Lower lobe of right lung (tissue), 2 donors: ENCODE measurements at regions not wholly inside any gene's neighbourhood (a gene's known extent, or its start where the extent isn't known, plus 50 kb on each side); places are given as distances from the start of the nearest gene placed in this dataset.

Source experiments
- ATAC-seq, 2 donors: fragments of 200-7000 bp; cut with Tn5 transposase; one replicate each; pipeline ENCODE4 v1.9.1; 2020 to 2022; ENCODE audit warnings: mild to moderate bottlenecking in 2 of 2, moderate library complexity in 2 of 2
- DNase-seq: peaks from one replicate; pipeline ENCODE4 v3.0.0-alpha.2; 2020
- H3K27ac ChIP-seq: fragments of 200-600 bp; one replicate; pipeline ENCODE4 v1.8.0; 2022
- H3K27me3 ChIP-seq: fragments of 200-600 bp; one replicate; pipeline ENCODE4 v1.8.0; 2022; ENCODE audit warnings: low read depth
- H3K36me3 ChIP-seq: fragments of 200-600 bp; one replicate; pipeline ENCODE4 v1.8.0; 2022; ENCODE audit warnings: mild to moderate bottlenecking
- H3K4me1 ChIP-seq: fragments of 200-600 bp; one replicate; pipeline ENCODE4 v1.8.0; 2022
- H3K4me3 ChIP-seq: fragments of 200-600 bp; one replicate; pipeline ENCODE4 v1.8.0; 2022; ENCODE audit warnings: mild to moderate bottlenecking
- H3K9me3 ChIP-seq: fragments of 200-600 bp; one replicate; pipeline ENCODE4 v1.8.0; 2022
- CTCF ChIP-seq: fragments of 200-600 bp; IDR thresholded peaks from one replicate; pipeline ENCODE4 v1.8.0; 2022; ENCODE audit warnings: antibody characterized with exemption, mild to moderate bottlenecking
- intact Hi-C: fragments of 100-400 bp; cut with DNase I; formaldehyde crosslinking; loops from one replicate; pipeline ENCODE4 v1.11.0; 2022
- donor health status: DM: no; HTN: yes; CAD: no; lungs with severe emphysema.

GRCh38 chr6:14831937-14832336 is 413.9 kb upstream of the JARID2 start:
- no peaks in the 10 kb centered on the region for H3K36me3 ChIP-seq
- intact Hi-C loops: no loop called here

GRCh38 chr6:14832427-14832826 is 413.4 kb upstream of the JARID2 start:
- Histone ChIP-seq H3K9me3 (no peaks in the 10 kb centered on the region), H3K27ac (no peak overlapping the region), H3K4me3 (no peak overlapping the region), H3K36me3 (no peaks in the 10 kb centered on the region), H3K4me1 (no peaks in the 10 kb centered on the region), H3K27me3 (peaks cover 3% of the 10 kb centered on the region)
- intact Hi-C loops: no loop called here
- TF ChIP-seq CTCF: no peak
- DNase-seq: no peak
- ATAC-seq: no peak

More at GRCh38 chr6:14831937-14832336, 413.9 kb upstream of the JARID2 start:
- no peak for DNase-seq
- no peaks in the 10 kb centered on the region for H3K4me1 ChIP-seq
- H3K4me3 ChIP-seq: no peak overlapping the region
- no peaks in the 10 kb centered on the region for H3K9me3 ChIP-seq
- no peak overlapping the region for H3K27ac ChIP-seq
- TF ChIP-seq CTCF: no peak
- peaks cover 3% of the 10 kb centered on the region for H3K27me3 ChIP-seq
- no peak for ATAC-seq

- DNase-seq (no peak), ATAC-seq (no peak)
- intact Hi-C loops: no loop called here
- TF ChIP-seq CTCF: no peak
- H3K27ac ChIP-seq: no peak overlapping the region
- H3K4me1 ChIP-seq: no peaks in the 10 kb centered on the region
- H3K36me3 ChIP-seq: no peaks in the 10 kb centered on the region
- no peaks in the 10 kb centered on the region for H3K9me3 ChIP-seq
- no peak overlapping the region for H3K4me3 ChIP-seq
- H3K27me3 ChIP-seq: peaks cover 3% of the 10 kb centered on the region
Measured at GRCh38 chr6:14834851-14835530, 410.9 kb upstream of the JARID2 start.

GRCh38 chr6:14837435-14837834 is 408.4 kb upstream of the JARID2 start:
- no peak for ATAC-seq
- H3K27ac ChIP-seq: no peak overlapping the region
- no peaks in the 10 kb centered on the region for H3K36me3 ChIP-seq
- peaks cover under 1% of the 10 kb centered on the region for H3K4me1 ChIP-seq
- no peaks in the 10 kb centered on the region for H3K27me3 ChIP-seq
- H3K4me3 ChIP-seq: no peak overlapping the region
- TF ChIP-seq CTCF: no peak
- H3K9me3 ChIP-seq: no peaks in the 10 kb centered on the region
- intact Hi-C loops: no loop called here
- no peak for DNase-seq

GRCh38 chr6:14838133-14838583 is 407.7 kb upstream of the JARID2 start:
- no peak for TF ChIP-seq CTCF
- no peaks in the 10 kb centered on the region for H3K9me3 ChIP-seq
- ATAC-seq (no peak), DNase-seq (no peak)
- H3K36me3 ChIP-seq: no peaks in the 10 kb centered on the region
- H3K27ac ChIP-seq: no peak overlapping the region
- intact Hi-C loops: no loop called here
- H3K4me3 ChIP-seq: no peak overlapping the region
- H3K27me3 ChIP-seq: no peaks in the 10 kb centered on the region
- H3K4me1 ChIP-seq: peaks cover 6% of the 10 kb centered on the region
